ENCODE measurements at regions not wholly inside any gene's neighbourhood (a gene's known extent, or its start where the extent isn't known, plus 50 kb on each side); places are given as distances from the start of the nearest gene placed in this dataset.

GRCh38 chr17:52754838-52755237 lies 596.3 kb upstream of the CA10 start:
- Mint-ChIP-seq H3K27ac (ENCODE audit: unreplicated experiment) (no peak overlapping the region), H3K36me3 (ENCODE audit: unreplicated experiment) (no peaks in the 10 kb centered on the region), H3K9me3 (ENCODE audit: unreplicated experiment) (peaks cover 38% of the 10 kb centered on the region), H3K4me3 (ENCODE audit: unreplicated experiment) (no peak overlapping the region), H3K4me1 (ENCODE audit: unreplicated experiment) (no peaks in the 10 kb centered on the region), H3K27me3 (ENCODE audit: unreplicated experiment) (no peaks in the 10 kb centered on the region)
- no peak for TF ChIP-seq CTCF (IDR thresholded peaks at IDR 0.05)
- DNase-seq (ENCODE audit: extremely low spot score, unreplicated experiment), result no peak

GRCh38 chr17:52751051-52751450 lies 592.5 kb upstream of the CA10 start:
- Mint-ChIP-seq H3K9me3 (ENCODE audit: unreplicated experiment) (peaks cover 22% of the 10 kb centered on the region), H3K4me3 (ENCODE audit: unreplicated experiment) (no peak overlapping the region), H3K27ac (ENCODE audit: unreplicated experiment) (no peak overlapping the region), H3K4me1 (ENCODE audit: unreplicated experiment) (no peaks in the 10 kb centered on the region), H3K27me3 (ENCODE audit: unreplicated experiment) (no peaks in the 10 kb centered on the region), H3K36me3 (ENCODE audit: unreplicated experiment) (no peaks in the 10 kb centered on the region)
- no peak for TF ChIP-seq CTCF (IDR thresholded peaks at IDR 0.05)
- no peak for DNase-seq (ENCODE audit: extremely low spot score, unreplicated experiment)

GRCh38 chr17:52744179-52744578 lies 585.7 kb upstream of the CA10 start:
- DNase-seq (ENCODE audit: extremely low spot score, unreplicated experiment), result no peak
- Mint-ChIP-seq H3K27me3 (ENCODE audit: unreplicated experiment) (no peaks in the 10 kb centered on the region), H3K4me3 (ENCODE audit: unreplicated experiment) (no peak overlapping the region), H3K9me3 (ENCODE audit: unreplicated experiment) (no peaks in the 10 kb centered on the region), H3K36me3 (ENCODE audit: unreplicated experiment) (no peaks in the 10 kb centered on the region), H3K27ac (ENCODE audit: unreplicated experiment) (no peak overlapping the region), H3K4me1 (ENCODE audit: unreplicated experiment) (no peaks in the 10 kb centered on the region)
- no peak for TF ChIP-seq CTCF (IDR thresholded peaks at IDR 0.05)

- no peaks in the 10 kb centered on the region for H3K36me3 Mint-ChIP-seq (ENCODE audit: unreplicated experiment)
Measured at GRCh38 chr17:52740006-52740405, 581.5 kb upstream of the CA10 start.

GRCh38 chr17:52738791-52739190 lies 580.3 kb upstream of the CA10 start:
- Mint-ChIP-seq H3K4me1 (ENCODE audit: unreplicated experiment) (no peaks in the 10 kb centered on the region), H3K9me3 (ENCODE audit: unreplicated experiment) (no peaks in the 10 kb centered on the region), H3K27ac (ENCODE audit: unreplicated experiment) (no peak overlapping the region), H3K27me3 (ENCODE audit: unreplicated experiment) (no peaks in the 10 kb centered on the region), H3K4me3 (ENCODE audit: unreplicated experiment) (no peak overlapping the region), H3K36me3 (ENCODE audit: unreplicated experiment) (no peaks in the 10 kb centered on the region)
- no peak for DNase-seq (ENCODE audit: extremely low spot score, unreplicated experiment)
- TF ChIP-seq CTCF (IDR thresholded peaks at IDR 0.05), result no peak

More at GRCh38 chr17:52740006-52740405, 581.5 kb upstream of the CA10 start:
- no peaks in the 10 kb centered on the region for H3K4me1 Mint-ChIP-seq (ENCODE audit: unreplicated experiment)
- no peak for DNase-seq (ENCODE audit: extremely low spot score, unreplicated experiment)
- TF ChIP-seq CTCF (IDR thresholded peaks at IDR 0.05), result no peak
- H3K27ac Mint-ChIP-seq (ENCODE audit: unreplicated experiment), result no peak overlapping the region
- H3K27me3 Mint-ChIP-seq (ENCODE audit: unreplicated experiment), result no peaks in the 10 kb centered on the region
- no peak overlapping the region for H3K4me3 Mint-ChIP-seq (ENCODE audit: unreplicated experiment)
- H3K9me3 Mint-ChIP-seq (ENCODE audit: unreplicated experiment), result no peaks in the 10 kb centered on the region

Measured in osteocyte (in vitro differentiated cells).